ENCODE measurements at regions not wholly inside any gene's neighbourhood (a gene's known extent, or its start where the extent isn't known, plus 50 kb on each side); places are given as distances from the start of the nearest gene placed in this dataset.
"Not testable (repeated sequence)": the region's sequence is repeated elsewhere in the genome, so short reads cannot be mapped to it uniquely, and the experiment has no call there.

DNA sequence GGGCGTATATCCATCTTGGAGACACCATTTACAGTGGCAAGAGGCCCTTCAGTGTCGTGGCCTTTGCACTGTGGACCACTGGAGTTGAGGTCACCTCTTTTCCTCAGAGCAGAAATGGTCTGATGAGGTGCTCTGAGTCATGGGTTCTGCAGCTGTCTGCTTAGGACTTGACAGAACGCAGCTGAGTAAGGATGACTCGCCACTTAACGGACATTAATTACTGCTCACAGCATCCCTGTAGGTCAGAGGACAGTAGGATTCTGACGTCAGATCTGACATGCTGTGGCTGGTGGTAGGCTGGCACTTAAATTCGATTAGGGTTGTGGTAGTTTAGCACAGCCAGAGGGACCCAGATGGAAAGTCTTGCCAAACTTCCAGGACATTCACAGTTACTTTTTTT is 479.4 kb downstream of the DMAC1 start:
- no peak for ATAC-seq
- H3K4me3 Mint-ChIP-seq, result no peak overlapping the region

DNA sequence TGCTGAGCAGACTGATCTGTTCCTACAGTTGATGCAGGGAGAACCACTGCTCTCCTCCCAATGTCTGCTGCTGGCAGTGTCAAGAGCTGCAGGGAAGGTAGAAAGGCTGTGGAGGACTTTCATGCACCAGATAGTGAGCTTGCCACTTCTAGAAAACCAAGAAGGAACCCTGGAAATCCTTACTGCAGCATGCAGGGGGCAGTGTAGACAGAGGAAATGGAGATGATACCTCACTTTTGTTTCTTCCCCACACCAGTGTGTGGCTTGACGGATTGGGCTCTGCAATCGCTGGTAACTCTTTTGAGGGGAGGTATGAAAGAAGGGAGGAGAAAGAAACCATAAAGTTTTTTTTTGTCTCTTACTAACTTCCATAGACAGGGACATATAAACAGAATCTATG is 480.7 kb downstream of the DMAC1 start:
- Mint-ChIP-seq H3K27me3 (ENCODE audit: low read depth) (peaks cover 6% of the 10 kb centered on the region), H3K27ac (no peak overlapping the region), H3K4me1 (ENCODE audit: low read depth) (no peaks in the 10 kb centered on the region), H3K4me3 (no peak overlapping the region), H3K9me3 (ENCODE audit: insufficient read depth) (peaks cover 1% of the 10 kb centered on the region), H3K36me3 (ENCODE audit: low read depth) (no peaks in the 10 kb centered on the region)
- ATAC-seq, result no peak
- POLR2A ChIA-PET, result no interaction called here
- CTCF ChIA-PET, result no interaction called here
- DNase-seq, result no peak

More for the DNA sequence above, 479.4 kb downstream of the DMAC1 start:
- CTCF ChIA-PET, result no interaction called here
- POLR2A ChIA-PET, result no interaction called here
- no peak for DNase-seq
- Mint-ChIP-seq H3K4me1 (ENCODE audit: low read depth) (no peaks in the 10 kb centered on the region), H3K27me3 (ENCODE audit: low read depth) (peaks cover 6% of the 10 kb centered on the region), H3K27ac (no peak overlapping the region), H3K36me3 (ENCODE audit: low read depth) (no peaks in the 10 kb centered on the region), H3K9me3 (ENCODE audit: insufficient read depth) (no peaks in the 10 kb centered on the region)

DNA sequence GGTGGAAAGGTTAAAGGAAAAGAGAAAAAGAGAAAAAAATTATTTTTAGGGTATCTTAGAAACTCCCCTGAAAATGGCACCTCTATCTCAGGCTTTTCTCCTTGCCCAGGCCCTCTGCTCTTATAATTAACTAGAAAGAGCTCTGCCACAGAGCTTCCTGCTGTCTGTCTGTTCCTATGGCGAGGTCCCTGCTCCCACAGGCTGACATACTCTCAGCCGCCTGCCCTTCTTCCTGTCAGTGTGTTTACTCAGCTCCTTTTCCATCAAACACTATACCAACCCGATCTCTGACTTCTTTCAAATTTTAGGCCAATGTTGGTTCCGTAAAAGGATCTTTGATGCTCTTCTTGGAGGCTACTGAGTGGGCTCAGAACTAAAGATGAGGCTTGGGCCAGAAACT is 482.6 kb downstream of the DMAC1 start:
- Mint-ChIP-seq H3K36me3 (ENCODE audit: low read depth) (peaks cover 4% of the 10 kb centered on the region), H3K27ac (no peak overlapping the region), H3K4me3 (no peak overlapping the region), H3K9me3 (ENCODE audit: insufficient read depth) (peaks cover 17% of the 10 kb centered on the region), H3K27me3 (ENCODE audit: low read depth) (peaks cover 6% of the 10 kb centered on the region), H3K4me1 (ENCODE audit: low read depth) (no peaks in the 10 kb centered on the region)
- no peak for DNase-seq
- CTCF ChIA-PET, result no interaction called here
- no peak for ATAC-seq
- POLR2A ChIA-PET, result no interaction called here

DNA sequence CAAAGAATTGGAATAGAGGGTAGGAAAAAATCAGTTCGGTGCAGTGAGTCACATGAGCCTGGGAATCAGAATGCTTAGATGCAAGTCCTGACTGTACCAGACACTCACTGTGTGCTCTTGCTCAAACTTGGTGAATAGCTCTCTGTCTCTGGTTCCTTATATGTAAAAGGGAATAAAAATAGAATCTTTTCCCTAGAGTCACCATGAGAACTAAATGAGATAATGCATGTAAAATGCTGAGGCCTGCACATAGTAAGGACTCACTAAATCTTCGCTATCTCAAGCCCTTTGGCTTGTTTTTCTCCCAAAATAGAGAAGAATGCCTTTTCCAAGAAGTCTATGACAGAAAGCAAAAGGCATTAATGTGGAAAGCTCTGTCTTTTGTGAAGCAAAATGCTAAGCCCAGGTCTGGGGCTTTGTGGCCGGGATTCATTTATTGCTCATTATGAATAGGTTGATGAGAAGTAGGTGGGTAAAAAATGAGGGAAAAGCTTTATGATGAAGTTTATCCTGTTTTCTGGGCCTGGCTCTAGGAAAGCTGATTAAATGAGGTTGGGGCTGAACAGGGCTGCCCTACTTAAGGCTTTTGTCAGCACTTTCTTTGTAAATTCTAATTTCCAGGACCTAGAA is 483.3 kb downstream of the DMAC1 start:
- ATAC-seq, result no peak
- H3K27ac Mint-ChIP-seq, result no peak overlapping the region
- H3K27me3 Mint-ChIP-seq (ENCODE audit: low read depth), result peaks cover 6% of the 10 kb centered on the region

DNA sequence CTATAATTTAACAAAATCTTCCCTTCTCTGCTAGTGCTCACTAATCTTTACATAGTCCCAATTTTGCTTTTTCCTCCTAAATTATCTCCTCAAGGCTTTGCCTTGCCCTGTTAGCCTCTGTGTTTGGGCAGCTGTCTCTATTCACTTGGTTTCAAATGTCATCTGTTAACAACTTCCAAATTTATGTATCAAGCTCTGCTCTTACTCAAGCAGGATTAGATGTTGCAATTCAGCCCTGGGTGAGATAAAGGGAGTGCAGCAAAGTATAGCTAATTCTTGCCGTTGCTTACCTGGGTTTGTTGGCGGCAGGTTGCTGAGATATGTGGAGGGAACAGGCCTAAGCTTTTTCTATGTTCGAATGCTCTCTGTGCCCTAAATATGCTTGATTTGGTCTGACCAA is 483.8 kb downstream of the DMAC1 start:
- Mint-ChIP-seq H3K27me3 (ENCODE audit: low read depth) (peaks cover 6% of the 10 kb centered on the region), H3K4me3 (no peak overlapping the region), H3K9me3 (ENCODE audit: insufficient read depth) (peaks cover 24% of the 10 kb centered on the region), H3K27ac (no peak overlapping the region), H3K4me1 (ENCODE audit: low read depth) (no peaks in the 10 kb centered on the region), H3K36me3 (ENCODE audit: low read depth) (peaks cover 4% of the 10 kb centered on the region)
- CTCF ChIA-PET, result no interaction called here
- DNase-seq, result no peak
- no peak for ATAC-seq
- POLR2A ChIA-PET, result no interaction called here

More for the DNA sequence above, 483.3 kb downstream of the DMAC1 start:
- peaks cover 18% of the 10 kb centered on the region for H3K9me3 Mint-ChIP-seq (ENCODE audit: insufficient read depth)
- ChIA-PET CTCF (no interaction called here), POLR2A (no interaction called here)
- DNase-seq, result no peak
- H3K4me3 Mint-ChIP-seq, result no peak overlapping the region
- no peaks in the 10 kb centered on the region for H3K4me1 Mint-ChIP-seq (ENCODE audit: low read depth)
- H3K36me3 Mint-ChIP-seq (ENCODE audit: low read depth), result peaks cover 4% of the 10 kb centered on the region

DNA sequence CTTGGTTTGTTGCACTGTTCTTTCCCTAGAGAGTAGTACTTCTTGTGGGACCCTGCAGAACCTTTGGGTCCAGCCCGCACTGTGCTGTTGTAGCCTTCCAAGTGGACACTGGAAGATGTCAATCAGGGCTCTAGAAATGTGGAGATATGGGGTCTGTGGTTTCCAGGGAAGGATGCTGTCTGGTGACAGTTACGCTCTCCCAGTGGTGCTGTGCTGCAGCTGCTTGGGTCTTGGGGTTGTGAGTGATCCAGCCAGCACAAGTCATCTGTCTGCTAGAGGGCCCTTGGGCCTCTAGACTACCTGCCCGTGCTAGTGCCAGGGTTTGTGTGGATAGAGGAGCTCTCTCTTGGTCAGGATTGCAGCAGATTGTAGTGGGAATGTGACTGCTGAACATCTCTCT is 484.5 kb downstream of the DMAC1 start:
- DNase-seq, result no peak
- CTCF ChIA-PET, result no interaction called here

DNA sequence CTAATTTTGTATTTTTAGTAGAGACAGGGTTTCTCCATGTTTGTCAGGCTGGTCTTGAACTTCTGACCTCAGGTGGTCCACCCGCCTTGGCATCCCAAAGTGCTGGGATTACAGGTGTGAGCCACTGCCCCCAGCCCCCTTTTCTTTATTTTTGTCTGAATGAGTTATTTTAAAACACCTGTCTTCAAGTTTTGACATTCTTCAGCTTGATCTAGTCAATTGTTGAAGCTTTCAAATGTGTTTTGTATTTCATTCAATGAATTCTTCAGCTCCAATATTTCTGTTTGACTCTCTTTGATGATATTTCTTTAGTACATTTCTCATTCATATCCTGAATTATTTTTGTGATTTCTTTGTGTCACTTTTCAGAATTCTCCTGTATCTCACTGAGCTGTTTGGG is 486.2 kb downstream of the DMAC1 start:
- H3K27ac Mint-ChIP-seq, result no peak overlapping the region
- no peaks in the 10 kb centered on the region for H3K4me1 Mint-ChIP-seq (ENCODE audit: low read depth)
- H3K36me3 Mint-ChIP-seq (ENCODE audit: low read depth), result peaks cover 8% of the 10 kb centered on the region
- H3K27me3 Mint-ChIP-seq (ENCODE audit: low read depth), result peaks cover 4% of the 10 kb centered on the region
- ATAC-seq, result no peak
- no peak overlapping the region for H3K4me3 Mint-ChIP-seq
- DNase-seq, result no peak
- POLR2A ChIA-PET, result no interaction called here
- CTCF ChIA-PET, result no interaction called here
- peaks cover 38% of the 10 kb centered on the region for H3K9me3 Mint-ChIP-seq (ENCODE audit: insufficient read depth)

More for the DNA sequence above, 484.5 kb downstream of the DMAC1 start:
- Mint-ChIP-seq H3K36me3 (ENCODE audit: low read depth) (peaks cover 4% of the 10 kb centered on the region), H3K27me3 (ENCODE audit: low read depth) (peaks cover 6% of the 10 kb centered on the region), H3K4me1 (ENCODE audit: low read depth) (no peaks in the 10 kb centered on the region), H3K27ac (no peak overlapping the region), H3K9me3 (ENCODE audit: insufficient read depth) (peaks cover 27% of the 10 kb centered on the region), H3K4me3 (no peak overlapping the region)
- no peak for ATAC-seq
- POLR2A ChIA-PET, result no interaction called here

DNA sequence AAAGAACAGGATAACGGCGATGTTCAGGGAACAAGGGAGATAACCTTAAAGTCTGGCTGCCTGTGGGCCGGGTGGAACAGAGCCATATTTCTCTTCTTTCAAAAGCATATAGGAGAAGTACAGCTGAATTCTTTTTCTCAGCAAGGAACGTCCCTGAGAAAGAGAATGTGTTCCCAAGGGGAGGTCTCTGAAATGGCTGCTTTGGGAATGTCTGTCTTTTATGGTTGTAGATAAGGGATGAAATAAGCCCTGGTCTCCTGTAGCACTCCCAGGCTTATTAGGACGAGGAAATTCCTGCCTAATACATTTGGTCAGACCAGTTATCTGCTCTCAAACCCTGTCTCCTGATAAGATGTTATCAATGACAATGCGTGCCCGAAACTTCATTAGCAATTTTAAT is 490.5 kb downstream of the DMAC1 start:
- ATAC-seq; H3K36me3 Mint-ChIP-seq (ENCODE audit: low read depth); CTCF ChIA-PET; DNase-seq; POLR2A ChIA-PET; H3K27ac Mint-ChIP-seq; H3K4me3 Mint-ChIP-seq; H3K4me1 Mint-ChIP-seq (ENCODE audit: low read depth): not testable (repeated sequence)
- H3K27me3 Mint-ChIP-seq (ENCODE audit: low read depth), result peaks cover 15% of the 10 kb centered on the region
- H3K9me3 Mint-ChIP-seq (ENCODE audit: insufficient read depth), result peaks cover 41% of the 10 kb centered on the region

DNA sequence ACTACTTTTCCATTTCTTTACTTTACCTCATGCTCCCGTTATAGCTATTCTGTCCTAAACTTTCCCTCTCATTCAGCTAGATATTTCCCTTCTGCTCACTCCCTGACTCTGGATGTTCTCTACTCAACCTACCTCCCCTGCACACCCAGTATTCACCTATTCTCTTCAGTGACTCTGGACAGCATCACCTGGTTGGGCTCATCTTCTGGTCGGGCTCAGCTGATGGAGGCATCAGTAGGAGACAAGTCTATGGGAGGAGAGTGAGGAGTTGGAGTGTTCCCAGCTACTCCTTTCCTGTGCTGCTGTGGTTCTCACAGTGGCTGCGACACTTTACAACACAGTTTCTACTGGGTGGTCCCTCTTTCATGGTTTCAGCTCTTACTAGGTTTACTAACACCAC is 493.9 kb downstream of the DMAC1 start:
- no peak overlapping the region for H3K4me3 Mint-ChIP-seq
- CTCF ChIA-PET, result no interaction called here
- POLR2A ChIA-PET, result no interaction called here
- DNase-seq (no peak), ATAC-seq (no peak)
- H3K36me3 Mint-ChIP-seq (ENCODE audit: low read depth), result peaks cover 4% of the 10 kb centered on the region
- H3K27ac Mint-ChIP-seq, result no peak overlapping the region
- peaks cover 17% of the 10 kb centered on the region for H3K9me3 Mint-ChIP-seq (ENCODE audit: insufficient read depth)
- no peaks in the 10 kb centered on the region for H3K4me1 Mint-ChIP-seq (ENCODE audit: low read depth)
- H3K27me3 Mint-ChIP-seq (ENCODE audit: low read depth), result peaks cover 28% of the 10 kb centered on the region

DNA sequence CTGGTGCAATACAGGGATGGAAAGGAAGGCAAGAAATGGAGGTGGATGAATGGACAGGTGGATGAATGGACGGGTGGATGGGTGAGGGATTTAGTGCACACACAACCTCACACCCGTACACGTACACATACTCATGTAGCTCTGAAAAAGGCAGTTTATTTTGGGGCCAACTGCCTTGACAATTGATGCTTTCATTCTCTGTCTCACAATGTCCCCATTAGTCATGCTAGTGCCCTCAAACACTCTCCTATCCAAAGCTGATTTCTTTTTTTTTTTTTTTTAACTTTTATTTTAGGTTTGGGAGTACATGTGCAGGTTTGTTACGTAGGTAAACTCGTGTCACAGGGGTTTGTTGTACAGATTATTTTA is 495.0 kb downstream of the DMAC1 start:
- Mint-ChIP-seq H3K4me3 (no peak overlapping the region), H3K36me3 (ENCODE audit: low read depth) (peaks cover 2% of the 10 kb centered on the region), H3K4me1 (ENCODE audit: low read depth) (no peaks in the 10 kb centered on the region), H3K9me3 (ENCODE audit: insufficient read depth) (peaks cover 9% of the 10 kb centered on the region), H3K27me3 (ENCODE audit: low read depth) (peaks cover 28% of the 10 kb centered on the region), H3K27ac (no peak overlapping the region)
- ATAC-seq (no peak), DNase-seq (no peak)
- ChIA-PET POLR2A (no interaction called here), CTCF (no interaction called here)

DNA sequence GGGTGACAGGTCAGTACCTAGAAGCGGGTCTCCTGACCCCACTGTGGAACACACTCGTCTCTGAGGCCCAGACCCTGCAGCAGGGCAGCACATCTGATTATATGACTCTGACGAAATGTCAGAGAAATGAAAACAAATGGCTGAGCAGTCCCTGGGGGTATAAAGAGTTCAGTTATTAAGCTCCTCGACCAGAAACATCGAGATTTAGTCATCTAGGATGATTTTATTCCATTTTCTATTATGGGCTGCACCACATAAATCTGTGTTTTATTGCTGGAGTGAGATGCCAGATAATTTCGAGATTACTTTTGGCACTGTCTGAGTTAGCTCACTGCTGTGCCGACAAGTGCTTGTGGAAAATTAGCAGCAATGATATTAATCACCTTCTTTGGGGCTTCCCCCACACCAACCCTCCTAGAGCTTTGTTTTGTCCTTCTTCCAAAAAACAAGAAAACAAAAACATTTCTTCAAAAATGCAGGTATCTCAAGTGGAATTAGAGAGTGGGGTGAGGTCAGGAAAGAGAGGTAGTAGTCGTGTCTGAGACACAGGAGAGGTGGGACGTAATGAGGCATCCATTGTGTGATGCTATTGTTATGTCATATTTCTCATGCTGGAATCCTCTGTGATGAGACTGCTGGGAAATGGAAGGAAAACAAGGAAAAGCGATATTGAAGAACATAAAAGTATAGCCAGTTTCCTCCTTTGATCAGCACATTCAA is 495.5 kb downstream of the DMAC1 start:
- peaks cover 4% of the 10 kb centered on the region for H3K9me3 Mint-ChIP-seq (ENCODE audit: insufficient read depth)
- no peaks in the 10 kb centered on the region for H3K4me1 Mint-ChIP-seq (ENCODE audit: low read depth)
- peaks cover 2% of the 10 kb centered on the region for H3K36me3 Mint-ChIP-seq (ENCODE audit: low read depth)
- no peak overlapping the region for H3K27ac Mint-ChIP-seq
- H3K4me3 Mint-ChIP-seq, result no peak overlapping the region
- no peak for ATAC-seq
- ChIA-PET POLR2A (no interaction called here), CTCF (no interaction called here)
- DNase-seq, result no peak
- peaks cover 31% of the 10 kb centered on the region for H3K27me3 Mint-ChIP-seq (ENCODE audit: low read depth)

DNA sequence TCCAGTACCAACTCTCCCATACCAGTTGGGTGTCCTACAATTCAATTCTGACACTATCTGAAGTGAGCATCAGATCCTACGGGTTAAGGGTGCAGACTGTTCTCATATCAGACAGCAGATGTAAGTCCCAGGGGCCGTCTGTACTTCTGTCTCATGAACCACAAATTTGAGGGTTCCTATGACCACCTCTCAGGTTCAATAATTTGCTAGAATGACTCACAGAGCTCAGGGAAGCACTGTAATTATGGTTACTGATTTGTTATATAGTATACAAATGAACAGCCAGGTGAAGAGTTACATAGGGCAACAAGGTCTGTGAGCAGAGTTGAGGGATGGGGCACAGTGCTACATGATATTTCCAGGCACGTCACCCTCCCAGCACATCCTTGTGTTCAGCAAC is 499.1 kb downstream of the DMAC1 start:
- CTCF ChIA-PET, result no interaction called here
- DNase-seq (no peak), ATAC-seq (no peak)
- H3K27ac Mint-ChIP-seq, result no peak overlapping the region
- no peak overlapping the region for H3K4me3 Mint-ChIP-seq
- no peaks in the 10 kb centered on the region for H3K9me3 Mint-ChIP-seq (ENCODE audit: insufficient read depth)
- POLR2A ChIA-PET, result no interaction called here
- H3K27me3 Mint-ChIP-seq (ENCODE audit: low read depth), result peaks cover 27% of the 10 kb centered on the region
- no peaks in the 10 kb centered on the region for H3K36me3 Mint-ChIP-seq (ENCODE audit: low read depth)
- peaks cover 18% of the 10 kb centered on the region for H3K4me1 Mint-ChIP-seq (ENCODE audit: low read depth)

DNA sequence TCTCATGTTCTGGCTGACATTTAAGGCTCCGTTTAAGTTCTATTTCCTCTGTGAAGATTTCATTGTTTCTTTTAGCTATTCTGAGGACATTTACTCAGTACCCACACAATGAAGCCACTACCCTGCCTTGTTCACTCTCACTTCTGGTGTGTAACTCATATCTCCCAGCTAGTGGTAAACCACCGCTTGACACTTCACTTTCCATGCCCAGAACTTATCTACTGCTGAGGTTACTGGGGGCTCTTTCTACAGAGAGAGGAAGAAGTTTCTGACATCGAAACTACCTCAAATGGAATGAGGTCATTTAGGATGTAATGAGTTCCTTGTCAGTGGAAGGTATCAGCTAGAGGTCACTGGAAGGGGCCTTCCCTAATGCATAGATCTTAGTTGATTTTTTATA is 501.5 kb downstream of the DMAC1 start:
- POLR2A ChIA-PET, result interaction anchor here (1.2 kb wide), 1 partner anchor 60 kb away, joined by 5 read pairs; no protein-coding TSS in a partner anchor
- DNase-seq, result peak; percentile 75
- H3K4me3 Mint-ChIP-seq, result peak overlapping the region; percentile 0

More for the DNA sequence above, 501.5 kb downstream of the DMAC1 start:
- CTCF ChIA-PET, result interaction anchor here (1.1 to 1.4 kb wide), 2 partner anchors 64 to 245 kb away, joined by 3 read pairs; no protein-coding TSS in a partner anchor
- H3K4me1 Mint-ChIP-seq (ENCODE audit: low read depth), result peaks cover 20% of the 10 kb centered on the region
- no peaks in the 10 kb centered on the region for H3K9me3 Mint-ChIP-seq (ENCODE audit: insufficient read depth)
- no peaks in the 10 kb centered on the region for H3K36me3 Mint-ChIP-seq (ENCODE audit: low read depth)
- H3K27me3 Mint-ChIP-seq (ENCODE audit: low read depth), result peaks cover 27% of the 10 kb centered on the region
- peak; percentile 92 for ATAC-seq
- peak overlapping the region; percentile 36 for H3K27ac Mint-ChIP-seq
